ENCODE measurements at regions not wholly inside any gene's neighbourhood (a gene's known extent, or its start where the extent isn't known, plus 50 kb on each side); places are given as distances from the start of the nearest gene placed in this dataset.
"Not testable (repeated sequence)": the region's sequence is repeated elsewhere in the genome, so short reads cannot be mapped to it uniquely, and the experiment has no call there.

DNA sequence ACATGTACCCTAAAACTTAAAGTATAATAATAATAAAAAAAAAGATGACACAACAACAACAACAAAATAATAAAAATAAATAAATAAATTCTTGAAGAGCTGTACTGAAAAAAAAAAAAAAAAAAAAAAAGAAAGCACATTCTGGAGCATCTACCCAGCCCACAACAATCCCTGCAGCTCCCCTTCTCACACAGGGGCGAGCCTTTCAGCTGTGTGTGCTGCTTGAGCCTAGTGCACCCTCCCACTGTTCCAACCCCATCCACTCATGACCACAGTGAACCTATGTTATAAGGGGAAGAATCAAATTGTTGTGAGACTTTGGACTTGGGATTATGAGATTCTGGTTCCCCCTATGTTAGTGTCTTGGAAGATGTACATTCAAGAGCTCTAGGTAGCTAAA, 161.5 kb upstream of the JADE1 start:
- CTCF ChIA-PET = interaction anchor here (0.7 kb wide), 1 partner anchor 24 kb away, joined by 3 read pairs; no protein-coding TSS in a partner anchor
- POLR2A ChIA-PET = no interaction called here
- TF ChIP-seq, protein P1, sequence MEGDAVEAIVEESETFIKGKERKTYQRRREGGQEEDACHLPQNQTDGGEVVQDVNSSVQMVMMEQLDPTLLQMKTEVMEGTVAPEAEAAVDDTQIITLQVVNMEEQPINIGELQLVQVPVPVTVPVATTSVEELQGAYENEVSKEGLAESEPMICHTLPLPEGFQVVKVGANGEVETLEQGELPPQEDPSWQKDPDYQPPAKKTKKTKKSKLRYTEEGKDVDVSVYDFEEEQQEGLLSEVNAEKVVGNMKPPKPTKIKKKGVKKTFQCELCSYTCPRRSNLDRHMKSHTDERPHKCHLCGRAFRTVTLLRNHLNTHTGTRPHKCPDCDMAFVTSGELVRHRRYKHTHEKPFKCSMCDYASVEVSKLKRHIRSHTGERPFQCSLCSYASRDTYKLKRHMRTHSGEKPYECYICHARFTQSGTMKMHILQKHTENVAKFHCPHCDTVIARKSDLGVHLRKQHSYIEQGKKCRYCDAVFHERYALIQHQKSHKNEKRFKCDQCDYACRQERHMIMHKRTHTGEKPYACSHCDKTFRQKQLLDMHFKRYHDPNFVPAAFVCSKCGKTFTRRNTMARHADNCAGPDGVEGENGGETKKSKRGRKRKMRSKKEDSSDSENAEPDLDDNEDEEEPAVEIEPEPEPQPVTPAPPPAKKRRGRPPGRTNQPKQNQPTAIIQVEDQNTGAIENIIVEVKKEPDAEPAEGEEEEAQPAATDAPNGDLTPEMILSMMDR (IDR thresholded peaks at IDR 0.05; ENCODE audit: control extremely low read depth, extremely low read depth, low read depth, missing control alignments) = no peak
- DNase-seq (ENCODE audit: extremely low spot score) = no peak

DNA sequence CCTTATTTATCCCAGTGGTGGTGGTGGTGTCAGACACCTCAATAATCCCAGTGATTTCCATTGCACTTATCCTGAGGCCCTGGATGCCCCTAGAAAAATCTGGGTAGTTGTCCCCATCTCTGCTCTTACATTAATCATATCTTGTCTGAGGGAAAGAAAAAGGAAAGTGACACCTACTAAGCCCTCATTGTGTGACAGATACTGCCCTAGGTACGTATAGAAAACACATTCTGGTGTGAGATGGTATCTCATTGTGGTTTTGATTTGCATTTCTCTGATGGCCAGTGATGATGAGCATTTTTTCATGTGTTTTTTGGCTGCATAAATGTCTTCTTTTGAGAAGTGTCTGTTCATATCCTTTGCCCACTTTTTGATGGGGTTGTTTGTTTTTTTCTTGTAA, 162.6 kb upstream of the JADE1 start:
- CTCF ChIA-PET; POLR2A ChIA-PET; DNase-seq (ENCODE audit: extremely low spot score): not testable (repeated sequence)

DNA sequence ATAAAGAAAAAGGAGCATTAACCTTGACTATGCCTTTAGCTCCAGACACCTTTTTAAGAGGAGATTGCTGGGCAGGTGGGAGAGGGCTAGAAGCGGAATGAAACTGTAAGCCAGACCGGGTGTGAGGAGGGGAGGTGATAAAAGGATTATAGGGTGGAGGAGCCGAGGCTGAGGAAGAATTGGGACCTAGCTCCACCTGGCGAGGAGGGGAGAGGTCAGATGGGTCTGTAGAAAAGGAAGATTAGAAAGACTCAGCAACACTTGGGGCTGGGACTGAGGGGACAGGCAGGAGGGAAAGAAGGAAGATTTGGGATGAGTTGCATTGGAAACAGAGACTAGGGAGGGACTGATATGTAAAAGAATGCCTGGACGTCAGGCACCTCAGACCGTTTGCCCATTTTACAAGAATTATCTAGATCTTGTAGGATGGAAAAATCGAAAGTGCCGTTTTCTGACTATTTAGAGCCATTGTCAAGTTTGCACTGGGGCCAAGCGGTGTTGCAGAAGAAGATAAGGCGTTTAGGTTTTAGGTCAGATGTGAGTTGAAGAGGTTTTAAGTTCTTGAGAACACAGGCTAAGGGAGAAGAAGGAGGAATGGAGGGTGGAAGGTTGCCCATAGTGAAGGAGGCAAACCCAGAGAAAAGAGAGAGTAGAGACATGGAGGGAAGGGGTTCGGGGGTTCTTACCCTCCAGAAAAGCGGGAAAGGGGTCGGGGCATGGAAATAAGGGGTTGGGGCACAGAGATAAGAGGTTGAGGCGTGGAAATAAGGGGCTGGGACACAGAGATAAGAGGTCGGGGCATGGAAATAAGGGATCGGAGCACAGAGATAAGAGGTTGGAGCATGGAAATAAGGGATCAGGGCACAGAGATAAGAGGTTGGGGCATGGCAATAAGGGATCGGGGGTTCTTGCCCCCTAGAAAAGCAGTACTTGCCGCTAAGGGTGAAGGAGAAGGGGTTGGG, 164.5 kb upstream of the JADE1 start:
- CTCF ChIA-PET, POLR2A ChIA-PET: not testable (repeated sequence)

DNA sequence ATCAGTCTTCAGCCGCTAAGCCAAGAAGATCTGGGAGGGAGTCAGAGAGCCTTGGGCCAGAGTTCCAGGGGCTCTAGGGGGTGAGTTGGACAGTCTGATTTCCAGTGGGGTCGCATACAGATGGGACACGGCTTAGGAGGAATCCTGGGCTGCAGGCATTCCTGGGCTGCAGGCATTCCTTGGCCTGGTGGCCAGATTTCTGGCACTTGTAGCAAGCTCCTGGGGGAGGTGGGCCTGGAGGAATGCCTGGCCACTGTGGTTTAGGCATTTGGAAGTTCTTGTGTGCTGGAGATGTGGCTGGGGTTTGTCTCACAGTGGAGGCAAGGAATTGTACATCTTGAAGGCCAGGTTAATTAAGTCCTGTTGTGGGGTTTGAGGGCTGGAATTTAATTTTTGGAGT, 165.4 kb upstream of the JADE1 start:
- DNase-seq (ENCODE audit: extremely low spot score); POLR2A ChIA-PET; CTCF ChIA-PET: not testable (repeated sequence)

More for the DNA sequence above, 164.5 kb upstream of the JADE1 start:
- DNase-seq (ENCODE audit: extremely low spot score) = not testable (repeated sequence)

DNA sequence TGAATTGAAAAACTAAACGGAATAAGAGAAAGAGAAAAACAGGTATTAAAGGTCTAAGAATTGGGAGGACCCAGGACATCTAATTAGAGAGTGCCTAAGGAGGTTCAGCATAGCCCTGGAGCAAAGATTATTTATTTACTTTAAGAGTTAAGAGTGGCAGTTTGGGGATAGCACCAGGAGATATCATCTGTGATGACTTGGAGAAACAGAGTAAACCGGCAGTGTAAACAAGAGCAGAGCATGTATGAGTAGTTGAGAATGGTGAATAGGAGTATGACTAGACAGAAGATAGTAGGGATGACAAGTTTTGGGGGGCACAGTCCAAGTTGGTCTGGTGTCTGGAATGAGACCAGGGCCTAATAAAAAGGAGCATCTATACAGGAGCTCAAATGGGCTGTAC, 167.9 kb upstream of the JADE1 start:
- CTCF ChIA-PET; DNase-seq (ENCODE audit: extremely low spot score); POLR2A ChIA-PET: not testable (repeated sequence)

DNA sequence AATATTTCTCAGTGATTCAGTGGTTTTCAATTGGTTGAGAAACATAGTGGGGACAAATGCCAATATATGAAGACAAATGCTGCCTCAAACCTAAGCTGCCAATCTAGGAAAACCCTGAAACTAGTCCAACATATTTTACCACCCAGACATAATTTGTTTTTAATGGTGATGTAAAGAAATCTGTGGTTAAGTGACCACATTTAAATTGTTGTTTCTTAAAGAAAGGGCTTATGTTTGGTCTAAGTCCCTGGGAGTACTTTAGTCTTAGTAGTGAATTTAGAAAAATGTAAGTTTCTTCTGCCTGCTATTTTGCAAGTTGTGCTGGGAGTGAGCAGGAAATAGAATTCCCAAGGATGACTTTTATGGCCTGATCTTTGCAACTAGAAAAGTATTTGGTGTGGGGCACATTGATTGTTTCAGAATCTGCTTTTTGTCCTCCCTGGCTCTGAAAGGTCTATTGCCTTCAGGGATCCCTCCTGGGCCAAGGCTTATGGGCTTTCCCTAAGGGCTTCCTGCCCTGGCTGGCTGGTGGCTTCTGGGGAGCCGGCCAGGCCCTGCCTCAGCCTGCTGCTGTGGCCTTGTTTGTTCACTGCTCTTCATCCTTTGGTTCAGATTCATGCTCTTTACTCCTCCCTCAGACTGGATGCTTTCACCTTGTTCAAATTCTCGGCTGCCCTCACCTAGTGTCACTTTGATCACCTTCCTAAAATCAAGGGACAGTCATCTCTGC, 169.8 kb upstream of the JADE1 start:
- POLR2A ChIA-PET = no interaction called here
- DNase-seq (ENCODE audit: extremely low spot score) = no peak
- TF ChIP-seq, protein P1 (IDR thresholded peaks at IDR 0.05; ENCODE audit: control extremely low read depth, extremely low read depth, low read depth, missing control alignments) = no peak
- CTCF ChIA-PET = no interaction called here

DNA sequence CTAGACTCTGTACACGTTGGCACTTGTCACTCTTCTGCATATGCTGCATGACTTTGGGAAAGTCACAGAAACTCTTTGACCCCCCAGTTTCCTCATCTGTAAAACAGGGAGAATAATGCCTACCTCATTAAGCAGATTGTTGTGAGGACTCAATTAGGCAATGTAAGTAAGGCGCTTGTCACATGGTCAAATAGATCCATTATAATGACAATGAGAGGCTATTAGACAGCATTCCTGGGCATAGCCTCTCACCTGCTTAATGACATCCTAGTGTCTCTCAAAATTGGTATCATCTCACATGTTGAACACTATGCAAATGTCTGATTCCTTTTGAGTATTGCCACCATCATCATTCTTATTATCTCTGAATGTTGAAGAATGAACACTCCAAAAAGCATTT, 172.6 kb upstream of the JADE1 start:
- TF ChIP-seq, protein P1 (IDR thresholded peaks at IDR 0.05; ENCODE audit: control extremely low read depth, extremely low read depth, low read depth, missing control alignments) = no peak
- ChIA-PET CTCF (no interaction called here), POLR2A (no interaction called here)
- DNase-seq (ENCODE audit: extremely low spot score) = no peak

DNA sequence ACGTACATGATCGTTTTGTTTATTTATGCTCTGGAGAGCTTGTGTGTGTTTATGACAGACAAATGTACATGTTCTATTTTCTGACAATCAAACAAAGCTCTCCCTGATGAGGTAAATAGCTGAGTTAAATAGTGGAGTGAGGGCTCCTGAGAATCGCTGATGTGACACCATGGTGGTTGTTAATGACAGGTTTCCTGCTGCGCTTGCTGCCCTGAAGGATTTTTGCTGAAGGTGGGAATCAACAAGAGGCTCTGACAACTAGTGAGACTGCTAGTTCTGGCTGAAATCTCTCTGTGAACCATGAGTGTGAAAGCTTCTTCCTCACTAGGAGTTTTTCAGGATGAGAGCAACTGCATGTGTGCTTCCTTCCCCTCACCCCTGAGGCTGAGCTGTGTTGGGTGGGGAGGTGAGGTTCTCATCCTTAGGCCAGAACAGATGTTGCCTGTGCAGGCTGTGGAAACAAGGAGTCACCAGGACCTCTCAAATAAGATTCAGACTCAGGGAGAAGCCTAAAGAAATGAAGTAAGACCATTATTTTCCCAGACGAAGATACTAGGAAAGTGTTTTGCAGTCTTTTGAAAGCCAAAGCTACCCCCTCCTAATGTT, 173.4 kb upstream of the JADE1 start:
- ChIA-PET CTCF (interaction anchor here (1.2 kb wide), 1 partner anchor 181 kb away, joined by 5 read pairs; no protein-coding TSS in a partner anchor), POLR2A (no interaction called here)
- DNase-seq (ENCODE audit: extremely low spot score) = no peak
- TF ChIP-seq, protein P1 (IDR thresholded peaks at IDR 0.05; ENCODE audit: control extremely low read depth, extremely low read depth, low read depth, missing control alignments) = no peak

All from GM10248 (cell line).